HG02571 (cell line): ENCODE measurements at regions not wholly inside any gene's neighbourhood (a gene's known extent, or its start where the extent isn't known, plus 50 kb on each side); places are given as distances from the start of the nearest gene placed in this dataset.

Experiments used
- ATAC-seq: cut with Tn5 transposase; IDR thresholded peaks from one replicate; pipeline ENCODE4 v1.9.1; 2021; ENCODE audit warnings: mild to moderate bottlenecking, moderate library complexity; ENCODE audit not compliant: unreplicated experiment

- ATAC-seq, result no peak
These were observed 336.1 kb upstream of the ADAMTSL1 start for GRCh38 chr9:18137815-18138214.

- ATAC-seq, result no peak
These were observed 335.3 kb upstream of the ADAMTSL1 start for GRCh38 chr9:18138656-18139055.

DNA sequence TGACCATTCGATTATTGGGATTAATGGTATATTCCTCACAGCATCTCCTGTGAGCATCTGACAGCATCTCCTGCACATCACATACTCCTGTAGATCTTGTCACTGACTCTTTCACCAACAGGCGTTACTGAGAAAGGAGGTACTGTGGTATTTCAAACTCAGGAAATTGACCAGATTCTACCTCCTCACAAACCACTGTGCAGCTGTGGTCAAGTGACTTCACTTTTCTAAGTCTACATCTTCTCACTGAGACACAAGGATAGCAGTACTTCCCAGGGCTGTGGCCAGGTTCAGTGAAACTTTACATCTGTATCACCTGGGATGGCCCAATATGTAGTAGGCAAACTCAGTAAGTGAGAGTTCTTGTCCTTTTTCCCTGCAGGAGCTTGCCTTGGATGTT lies 332.3 kb upstream of the ADAMTSL1 start:
- no peak for ATAC-seq

DNA sequence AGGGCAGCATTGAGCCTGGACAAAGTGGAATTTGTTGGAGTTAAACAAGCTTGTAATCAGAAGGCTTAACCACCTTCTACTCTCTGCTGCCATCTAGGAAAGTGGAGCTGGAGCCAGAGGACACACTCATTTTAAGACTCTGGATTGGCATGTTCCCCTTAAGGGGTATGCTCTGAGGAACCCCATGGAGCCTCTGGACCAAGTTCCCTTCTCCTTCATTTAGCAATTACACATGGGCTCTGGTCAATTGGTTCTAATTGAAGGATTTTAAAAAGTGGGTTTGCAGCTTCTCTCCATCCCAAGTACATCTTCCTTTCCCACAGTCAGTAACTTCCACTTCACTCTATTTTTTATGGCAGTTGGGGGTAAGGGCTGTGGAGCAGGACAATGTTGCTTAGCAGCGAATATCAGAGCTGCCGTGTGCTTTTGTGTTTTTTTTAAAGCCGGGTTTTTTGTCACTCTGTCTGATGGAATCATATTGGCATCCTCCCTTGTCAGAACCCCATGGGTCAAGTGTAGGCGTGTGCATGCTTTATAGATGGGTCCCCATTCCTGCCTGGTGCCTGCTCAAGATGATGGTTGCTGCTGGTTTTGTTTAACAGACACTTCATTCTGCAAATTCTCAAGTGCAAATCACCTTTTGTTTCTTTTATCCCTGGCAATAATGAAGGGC lies 330.7 kb upstream of the ADAMTSL1 start:
- ATAC-seq, result no peak

DNA sequence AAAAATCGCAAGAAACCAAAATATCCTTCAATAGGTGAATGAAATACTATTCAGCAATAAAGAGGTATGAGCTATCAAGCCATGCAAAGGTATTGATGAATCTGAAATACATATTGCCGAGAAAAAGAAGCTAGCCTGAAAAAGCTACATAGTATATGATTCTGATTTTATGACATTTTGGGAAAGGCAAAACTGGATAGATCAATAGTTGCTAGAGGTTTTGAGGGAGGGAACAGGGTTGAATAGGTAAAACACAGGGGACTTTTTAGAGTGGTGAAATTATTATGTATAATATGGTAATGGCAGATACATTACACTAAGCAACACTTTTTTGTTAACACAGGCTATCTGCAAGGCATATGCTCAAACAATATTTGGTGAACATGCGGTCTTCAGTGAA lies 327.6 kb upstream of the ADAMTSL1 start:
- no peak for ATAC-seq

- ATAC-seq, result no peak
These were observed 324.4 kb upstream of the ADAMTSL1 start for GRCh38 chr9:18149471-18150011.

DNA sequence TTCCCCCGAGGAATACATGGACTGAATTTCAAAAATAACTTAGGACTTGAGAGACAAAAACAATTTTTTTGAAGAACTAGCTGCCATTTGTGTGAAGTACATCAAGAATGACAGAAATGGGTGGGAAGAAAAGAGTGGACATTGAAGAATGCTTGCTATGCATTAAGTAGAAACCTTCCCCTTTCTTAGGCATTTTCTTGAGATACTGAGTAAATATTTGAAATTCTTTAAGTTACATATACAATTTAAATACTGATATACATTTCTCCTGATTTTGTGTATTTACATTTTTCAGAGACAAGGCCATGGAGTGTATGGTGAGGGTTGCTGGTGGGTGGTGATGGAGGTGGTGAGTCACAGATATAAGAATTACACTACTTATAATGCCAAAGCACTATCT lies 319.3 kb upstream of the ADAMTSL1 start:
- ATAC-seq, result no peak

GRCh38 chr9:18159254-18159653 lies 314.7 kb upstream of the ADAMTSL1 start:
- ATAC-seq, result no peak

- ATAC-seq, result no peak
These were observed 310.8 kb upstream of the ADAMTSL1 start for GRCh38 chr9:18163146-18163545.

- ATAC-seq, result no peak
These were observed 306.2 kb upstream of the ADAMTSL1 start for GRCh38 chr9:18167733-18168132.

GRCh38 chr9:18173923-18174322 lies 300.0 kb upstream of the ADAMTSL1 start:
- ATAC-seq, result no peak

GRCh38 chr9:18182636-18183035 lies 291.3 kb upstream of the ADAMTSL1 start:
- ATAC-seq, result no peak

DNA sequence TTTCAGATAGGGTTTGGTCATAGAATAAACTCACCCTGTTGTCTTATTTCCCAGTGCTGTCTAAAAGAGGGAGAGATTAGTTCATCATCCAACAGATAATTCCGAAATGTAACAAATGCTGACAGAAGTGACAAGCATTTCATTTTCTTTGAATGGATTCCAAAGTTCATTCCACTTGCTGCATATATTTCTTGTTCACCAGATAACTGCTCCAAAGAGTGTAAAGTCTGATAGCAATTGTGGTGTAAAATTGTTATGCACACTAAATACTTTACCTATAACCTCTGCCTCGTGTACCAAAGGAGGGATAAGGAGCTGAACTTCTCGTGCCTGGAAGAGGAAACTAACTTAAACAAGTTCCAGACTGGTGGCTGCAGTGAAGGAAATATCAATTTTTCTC lies 290.0 kb upstream of the ADAMTSL1 start:
- no peak for ATAC-seq

GRCh38 chr9:18184401-18184800 lies 289.6 kb upstream of the ADAMTSL1 start:
- ATAC-seq, result no peak

DNA sequence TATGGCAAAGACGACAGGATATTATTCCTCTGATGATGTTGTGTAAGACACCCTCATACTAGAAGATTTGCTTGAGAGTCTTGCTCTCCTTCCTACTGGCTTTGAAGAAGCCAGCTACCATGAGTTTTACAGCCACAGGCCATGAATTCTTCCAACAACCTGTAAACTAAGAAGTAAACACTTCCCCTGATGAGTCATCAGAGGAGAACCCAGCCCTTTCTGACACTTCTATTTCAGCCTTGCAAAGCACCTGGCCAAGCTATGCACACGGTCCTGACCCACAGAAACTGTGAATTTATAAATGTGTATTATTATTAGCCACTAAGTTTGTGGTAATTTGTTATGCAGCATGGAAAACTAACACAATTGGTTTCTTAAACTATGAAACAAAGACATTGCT lies 288.8 kb upstream of the ADAMTSL1 start:
- ATAC-seq, result no peak

DNA sequence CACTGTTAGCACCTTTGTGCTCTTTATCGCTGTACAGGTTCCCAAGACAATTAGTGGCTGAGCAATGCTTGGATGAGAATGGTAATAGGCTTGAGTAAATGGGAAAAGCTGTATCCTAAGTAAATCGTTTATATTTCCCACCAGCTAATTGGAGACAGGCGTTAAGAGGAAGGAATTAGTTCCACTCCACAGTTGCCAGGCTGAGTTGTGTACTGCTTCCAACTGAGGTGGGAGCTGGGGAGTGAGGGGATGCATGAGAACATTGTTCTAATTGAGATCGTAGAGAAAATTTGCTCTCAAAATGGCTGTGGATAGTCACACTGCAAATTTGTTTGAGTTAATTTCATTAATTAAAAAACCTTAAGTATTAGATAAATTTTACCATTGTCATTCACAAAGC lies 285.0 kb upstream of the ADAMTSL1 start:
- no peak for ATAC-seq

- ATAC-seq, result no peak
These were observed 283.9 kb upstream of the ADAMTSL1 start for GRCh38 chr9:18189871-18190670.

DNA sequence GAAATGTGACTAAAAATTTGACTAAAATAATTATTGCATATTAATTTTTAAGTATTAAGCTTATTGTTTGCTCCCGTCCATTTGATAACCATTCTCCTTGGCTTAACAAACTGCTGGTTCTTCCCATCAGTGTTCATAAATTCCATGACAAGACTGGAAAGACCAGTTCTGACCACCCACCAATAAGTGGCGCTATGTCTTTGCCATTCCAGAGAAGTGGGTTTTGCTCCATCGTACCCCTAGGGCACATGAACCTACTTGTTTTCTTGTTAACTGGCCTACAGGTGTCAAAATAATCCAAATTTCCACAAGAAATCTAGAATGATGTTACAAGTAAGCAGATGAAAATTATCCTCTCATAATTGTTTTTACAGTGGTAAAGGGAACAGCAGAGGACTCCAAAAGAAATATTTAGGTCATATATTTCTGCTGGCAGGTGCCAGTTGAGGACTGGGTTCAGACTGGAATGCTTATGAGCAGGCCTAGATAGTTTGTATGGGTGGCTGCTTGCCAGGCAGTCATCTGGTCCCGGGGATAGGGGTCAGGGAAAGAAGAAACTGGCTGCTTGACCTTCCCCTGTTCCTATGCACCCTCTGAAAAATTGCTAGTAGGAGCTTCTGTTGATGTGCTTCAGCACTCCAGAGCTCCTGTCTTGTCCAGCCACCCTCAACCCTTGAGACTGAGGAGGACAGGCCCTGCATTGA lies 283.1 kb upstream of the ADAMTSL1 start:
- ATAC-seq, result no peak

GRCh38 chr9:18194316-18194715 lies 279.6 kb upstream of the ADAMTSL1 start:
- ATAC-seq, result no peak

- ATAC-seq, result no peak
These were observed 278.7 kb upstream of the ADAMTSL1 start for GRCh38 chr9:18195223-18195622.

DNA sequence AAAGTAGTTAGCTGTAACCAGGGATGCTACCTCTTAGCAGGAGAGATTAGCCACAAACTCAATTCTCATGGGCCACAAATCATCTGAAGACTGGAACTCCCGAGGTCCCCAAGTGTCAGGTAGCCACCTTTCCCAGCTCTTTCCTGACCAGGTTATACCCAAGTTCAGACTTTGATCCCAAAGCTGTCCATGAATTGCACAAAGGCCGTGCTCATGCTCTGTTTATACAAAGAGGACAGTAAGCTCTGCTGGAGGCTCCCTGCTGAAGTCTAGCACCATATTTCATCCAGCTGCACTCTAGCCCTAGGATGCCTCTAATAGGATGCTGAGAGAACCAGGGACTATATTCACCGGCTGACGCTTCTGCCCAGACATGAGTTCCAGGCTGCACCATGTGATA lies 271.0 kb upstream of the ADAMTSL1 start:
- ATAC-seq, result no peak

DNA sequence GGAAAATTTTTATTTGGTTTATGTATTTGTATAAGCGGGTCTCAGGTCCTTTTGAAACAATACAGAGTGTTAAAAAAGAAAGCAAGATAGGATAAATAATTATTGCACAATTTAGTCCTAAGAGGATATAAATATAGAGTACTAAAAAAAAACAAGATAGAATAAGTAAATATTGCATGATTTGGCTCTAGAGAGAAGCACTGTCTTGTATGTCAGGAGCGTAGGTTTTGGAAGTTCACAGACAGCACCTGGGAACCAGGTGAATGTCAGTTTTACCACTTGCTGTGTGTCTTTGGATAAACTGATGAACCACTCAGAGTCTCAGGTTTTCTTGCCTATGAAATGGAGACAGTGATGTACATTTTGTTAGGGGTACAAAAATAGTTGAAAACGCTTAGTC lies 266.2 kb upstream of the ADAMTSL1 start:
- ATAC-seq, result no peak
